ENCODE measurements at regions not wholly inside any gene's neighbourhood (a gene's known extent, or its start where the extent isn't known, plus 50 kb on each side); places are given as distances from the start of the nearest gene placed in this dataset.

- TF ChIP-seq, protein P1, sequence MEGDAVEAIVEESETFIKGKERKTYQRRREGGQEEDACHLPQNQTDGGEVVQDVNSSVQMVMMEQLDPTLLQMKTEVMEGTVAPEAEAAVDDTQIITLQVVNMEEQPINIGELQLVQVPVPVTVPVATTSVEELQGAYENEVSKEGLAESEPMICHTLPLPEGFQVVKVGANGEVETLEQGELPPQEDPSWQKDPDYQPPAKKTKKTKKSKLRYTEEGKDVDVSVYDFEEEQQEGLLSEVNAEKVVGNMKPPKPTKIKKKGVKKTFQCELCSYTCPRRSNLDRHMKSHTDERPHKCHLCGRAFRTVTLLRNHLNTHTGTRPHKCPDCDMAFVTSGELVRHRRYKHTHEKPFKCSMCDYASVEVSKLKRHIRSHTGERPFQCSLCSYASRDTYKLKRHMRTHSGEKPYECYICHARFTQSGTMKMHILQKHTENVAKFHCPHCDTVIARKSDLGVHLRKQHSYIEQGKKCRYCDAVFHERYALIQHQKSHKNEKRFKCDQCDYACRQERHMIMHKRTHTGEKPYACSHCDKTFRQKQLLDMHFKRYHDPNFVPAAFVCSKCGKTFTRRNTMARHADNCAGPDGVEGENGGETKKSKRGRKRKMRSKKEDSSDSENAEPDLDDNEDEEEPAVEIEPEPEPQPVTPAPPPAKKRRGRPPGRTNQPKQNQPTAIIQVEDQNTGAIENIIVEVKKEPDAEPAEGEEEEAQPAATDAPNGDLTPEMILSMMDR (IDR thresholded peaks at IDR 0.05; ENCODE audit: poor library complexity, severe bottlenecking): no peak
- no peak for TF ChIP-seq SMC3 (conservative IDR thresholded peaks at IDR 0.05; ENCODE audit: poor library complexity)
- no peak for TF ChIP-seq EZH2 (IDR thresholded peaks at IDR 0.05; ENCODE audit: borderline replicate concordance, insufficient read depth, low read length, poor library complexity, severe bottlenecking)
- TF ChIP-seq, protein P2, sequence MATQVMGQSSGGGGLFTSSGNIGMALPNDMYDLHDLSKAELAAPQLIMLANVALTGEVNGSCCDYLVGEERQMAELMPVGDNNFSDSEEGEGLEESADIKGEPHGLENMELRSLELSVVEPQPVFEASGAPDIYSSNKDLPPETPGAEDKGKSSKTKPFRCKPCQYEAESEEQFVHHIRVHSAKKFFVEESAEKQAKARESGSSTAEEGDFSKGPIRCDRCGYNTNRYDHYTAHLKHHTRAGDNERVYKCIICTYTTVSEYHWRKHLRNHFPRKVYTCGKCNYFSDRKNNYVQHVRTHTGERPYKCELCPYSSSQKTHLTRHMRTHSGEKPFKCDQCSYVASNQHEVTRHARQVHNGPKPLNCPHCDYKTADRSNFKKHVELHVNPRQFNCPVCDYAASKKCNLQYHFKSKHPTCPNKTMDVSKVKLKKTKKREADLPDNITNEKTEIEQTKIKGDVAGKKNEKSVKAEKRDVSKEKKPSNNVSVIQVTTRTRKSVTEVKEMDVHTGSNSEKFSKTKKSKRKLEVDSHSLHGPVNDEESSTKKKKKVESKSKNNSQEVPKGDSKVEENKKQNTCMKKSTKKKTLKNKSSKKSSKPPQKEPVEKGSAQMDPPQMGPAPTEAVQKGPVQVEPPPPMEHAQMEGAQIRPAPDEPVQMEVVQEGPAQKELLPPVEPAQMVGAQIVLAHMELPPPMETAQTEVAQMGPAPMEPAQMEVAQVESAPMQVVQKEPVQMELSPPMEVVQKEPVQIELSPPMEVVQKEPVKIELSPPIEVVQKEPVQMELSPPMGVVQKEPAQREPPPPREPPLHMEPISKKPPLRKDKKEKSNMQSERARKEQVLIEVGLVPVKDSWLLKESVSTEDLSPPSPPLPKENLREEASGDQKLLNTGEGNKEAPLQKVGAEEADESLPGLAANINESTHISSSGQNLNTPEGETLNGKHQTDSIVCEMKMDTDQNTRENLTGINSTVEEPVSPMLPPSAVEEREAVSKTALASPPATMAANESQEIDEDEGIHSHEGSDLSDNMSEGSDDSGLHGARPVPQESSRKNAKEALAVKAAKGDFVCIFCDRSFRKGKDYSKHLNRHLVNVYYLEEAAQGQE (IDR thresholded peaks at IDR 0.05; ENCODE audit: borderline replicate concordance): no peak
- no peak for TF ChIP-seq POLR2AphosphoS5 (IDR thresholded peaks at IDR 0.05)
- TF ChIP-seq RAD21 (conservative IDR thresholded peaks at IDR 0.05): no peak
Observed at GRCh38 chr18:31223371-31223770, 60.7 kb upstream of the DSC1 start.
